Astrocyte (in vitro differentiated cells and primary cell): ENCODE measurements at regions not wholly inside any gene's neighbourhood (a gene's known extent, or its start where the extent isn't known, plus 50 kb on each side); places are given as distances from the start of the nearest gene placed in this dataset.

Source experiments
- DNase-seq: peaks from one replicate; pipeline ENCODE4 v3.0.0-alpha.2; 2010; ENCODE audit warnings: low read depth
- FAIRE-seq: peaks from 2 replicates; lab custom pipeline; 2011; peaks lifted over from hg19 to GRCh38; lab: Jason Lieb, UNC
- H2AFZ ChIP-seq: 2 replicates; pipeline ENCODE4 v1.6.0; 2012; ENCODE audit warnings: low read depth, low read length, inconsistent platforms
- H3K27ac ChIP-seq: 2 replicates; pipeline ENCODE4 v1.5.1; 2011; ENCODE audit warnings: low read depth, low read length, inconsistent platforms
- H3K27me3 ChIP-seq: 2 replicates; pipeline ENCODE4 v1.6.0; 2011; ENCODE audit warnings: low read length, inconsistent platforms; ENCODE audit not compliant: insufficient read depth
- H3K36me3 ChIP-seq: 2 replicates; pipeline ENCODE4 v1.5.1; 2011; ENCODE audit warnings: low read length, inconsistent platforms; ENCODE audit not compliant: insufficient read depth
- H3K4me1 ChIP-seq: 2 replicates; pipeline ENCODE4 v1.5.1; 2011; ENCODE audit warnings: low read length, inconsistent platforms; ENCODE audit not compliant: insufficient read depth
- H3K4me2 ChIP-seq: 2 replicates; pipeline ENCODE4 v1.6.0; 2012; ENCODE audit warnings: low read length, inconsistent platforms
- H3K4me3 ChIP-seq: 2 replicates; pipeline ENCODE4 v1.5.1; 2011; ENCODE audit warnings: low read depth, mild to moderate bottlenecking, low read length, inconsistent platforms; ENCODE audit not compliant: insufficient read depth
- H3K79me2 ChIP-seq: 2 replicates; pipeline ENCODE4 v1.6.0; 2012; ENCODE audit warnings: mild to moderate bottlenecking, low read length, inconsistent platforms; ENCODE audit not compliant: insufficient read depth
- H3K9ac ChIP-seq: 2 replicates; pipeline ENCODE4 v1.6.0; 2012; ENCODE audit warnings: mild to moderate bottlenecking, low read length, inconsistent platforms
- H3K9me3 ChIP-seq: 2 replicates; pipeline ENCODE4 v1.5.1; 2012; ENCODE audit warnings: low read depth, mild to moderate bottlenecking, low read length, inconsistent platforms; ENCODE audit not compliant: insufficient read depth
- H4K20me1 ChIP-seq: 2 replicates; pipeline ENCODE4 v1.6.0; 2012; ENCODE audit warnings: low read length, inconsistent platforms; ENCODE audit not compliant: insufficient read depth
- H3K27ac Mint-ChIP-seq: one replicate; pipeline ENCODE4 v1.8.0; 2021; ENCODE audit warnings: mild to moderate bottlenecking, mixed read lengths; ENCODE audit not compliant: unreplicated experiment
- H3K27me3 Mint-ChIP-seq: one replicate; pipeline ENCODE4 v1.8.0; 2021; ENCODE audit warnings: low read depth, mixed read lengths; ENCODE audit not compliant: unreplicated experiment
- H3K36me3 Mint-ChIP-seq: one replicate; pipeline ENCODE4 v1.8.0; 2021; ENCODE audit warnings: low read depth, mixed read lengths; ENCODE audit not compliant: unreplicated experiment
- H3K4me1 Mint-ChIP-seq: one replicate; pipeline ENCODE4 v1.8.0; 2021; ENCODE audit warnings: low read depth, mixed read lengths; ENCODE audit not compliant: unreplicated experiment
- H3K4me3 Mint-ChIP-seq: one replicate; pipeline ENCODE4 v1.8.0; 2021; ENCODE audit warnings: mild to moderate bottlenecking, moderate library complexity, mixed read lengths; ENCODE audit not compliant: unreplicated experiment
- H3K9me3 Mint-ChIP-seq: one replicate; pipeline ENCODE4 v1.8.0; 2021; ENCODE audit warnings: mild to moderate bottlenecking, mixed read lengths; ENCODE audit not compliant: unreplicated experiment
- CTCF ChIP-seq: IDR thresholded peaks from 2 replicates; pipeline ENCODE4 v1.5.1; 2011; ENCODE audit warnings: low read depth, mild to moderate bottlenecking, inconsistent platforms, low read length, moderate library complexity; ENCODE audit not compliant: insufficient read depth
- EZH2 ChIP-seq: IDR thresholded peaks from 2 replicates; pipeline ENCODE4 v1.6.1; 2012; ENCODE audit warnings: mild to moderate bottlenecking, low read length, inconsistent platforms; ENCODE audit not compliant: insufficient read depth

- Histone ChIP-seq H3K27me3 (no peaks in the 10 kb centered on the region), H3K9me3 (no peaks in the 10 kb centered on the region), H3K9ac (no peak overlapping the region), H3K36me3 (no peaks in the 10 kb centered on the region), H2AFZ (no peak overlapping the region), H3K4me1 (no peaks in the 10 kb centered on the region), H3K4me2 (no peak overlapping the region), H3K79me2 (no peaks in the 10 kb centered on the region), H3K27ac (no peak overlapping the region), H4K20me1 (no peaks in the 10 kb centered on the region), H3K4me3 (no peak overlapping the region)
- DNase-seq: no peak
- no peak overlapping the region for H3K4me3 Mint-ChIP-seq
- H3K36me3 Mint-ChIP-seq: no peaks in the 10 kb centered on the region
- H3K9me3 Mint-ChIP-seq: peaks cover 12% of the 10 kb centered on the region
- TF ChIP-seq EZH2 (no peak), CTCF (no peak)
- no peak overlapping the region for H3K27ac Mint-ChIP-seq
- no peak for FAIRE-seq
- no peaks in the 10 kb centered on the region for H3K27me3 Mint-ChIP-seq
- no peaks in the 10 kb centered on the region for H3K4me1 Mint-ChIP-seq
Observed at GRCh38 chr6:66993272-66993671, 1286.2 kb upstream of the EYS start.

GRCh38 chr6:66992660-66993059 lies 1285.6 kb upstream of the EYS start:
- Histone ChIP-seq H3K4me3 (no peak overlapping the region), H3K9me3 (no peaks in the 10 kb centered on the region), H3K4me1 (no peaks in the 10 kb centered on the region), H4K20me1 (no peaks in the 10 kb centered on the region), H3K4me2 (no peak overlapping the region), H2AFZ (no peak overlapping the region), H3K79me2 (no peaks in the 10 kb centered on the region), H3K9ac (no peak overlapping the region), H3K27me3 (no peaks in the 10 kb centered on the region), H3K27ac (no peak overlapping the region), H3K36me3 (no peaks in the 10 kb centered on the region)
- H3K4me1 Mint-ChIP-seq: no peaks in the 10 kb centered on the region
- TF ChIP-seq EZH2 (no peak), CTCF (no peak)
- H3K27ac Mint-ChIP-seq: no peak overlapping the region
- FAIRE-seq (no peak), DNase-seq (no peak)
- peaks cover 12% of the 10 kb centered on the region for H3K9me3 Mint-ChIP-seq
- H3K4me3 Mint-ChIP-seq: no peak overlapping the region
- no peaks in the 10 kb centered on the region for H3K36me3 Mint-ChIP-seq
- no peaks in the 10 kb centered on the region for H3K27me3 Mint-ChIP-seq

- Histone ChIP-seq H3K27me3 (no peaks in the 10 kb centered on the region), H3K79me2 (no peaks in the 10 kb centered on the region), H3K4me3 (no peak overlapping the region), H2AFZ (no peak overlapping the region), H3K4me2 (no peak overlapping the region), H3K4me1 (no peaks in the 10 kb centered on the region), H4K20me1 (no peaks in the 10 kb centered on the region), H3K9ac (no peak overlapping the region), H3K27ac (no peak overlapping the region), H3K36me3 (no peaks in the 10 kb centered on the region), H3K9me3 (no peaks in the 10 kb centered on the region)
- TF ChIP-seq CTCF (no peak), EZH2 (no peak)
- FAIRE-seq (no peak), DNase-seq (no peak)
- peaks cover 14% of the 10 kb centered on the region for H3K9me3 Mint-ChIP-seq
- H3K27me3 Mint-ChIP-seq: no peaks in the 10 kb centered on the region
- H3K27ac Mint-ChIP-seq: no peak overlapping the region
- H3K36me3 Mint-ChIP-seq: no peaks in the 10 kb centered on the region
- no peak overlapping the region for H3K4me3 Mint-ChIP-seq
- no peaks in the 10 kb centered on the region for H3K4me1 Mint-ChIP-seq
Observed at GRCh38 chr6:66986940-66987339, 1279.9 kb upstream of the EYS start.
